NCI-H460 (cell line): ENCODE measurements at regions not wholly inside any gene's neighbourhood (a gene's known extent, or its start where the extent isn't known, plus 50 kb on each side); places are given as distances from the start of the nearest gene placed in this dataset.
"Not testable (repeated sequence)": the region's sequence is repeated elsewhere in the genome, so short reads cannot be mapped to it uniquely, and the experiment has no call there.

Source experiments
- DNase-seq: peaks from one replicate; pipeline ENCODE4 v3.0.0-alpha.2; 2016; ENCODE audit warnings: low read depth; ENCODE audit errors: extremely low read depth

GRCh38 chr13:65623148-65623547, 1607.0 kb downstream of the PCDH9 start:
- no peak for DNase-seq

GRCh38 chr13:65615506-65615905, 1614.6 kb downstream of the PCDH9 start:
- DNase-seq, result no peak

- no peak for DNase-seq
Measured at GRCh38 chr13:65613004-65613403, 1617.1 kb downstream of the PCDH9 start.

- no peak for DNase-seq
Measured at GRCh38 chr13:65609350-65609749, 1620.8 kb downstream of the PCDH9 start.

GRCh38 chr13:65606622-65607021, 1623.5 kb downstream of the PCDH9 start:
- no peak for DNase-seq

GRCh38 chr13:65605396-65605795, 1624.7 kb downstream of the PCDH9 start:
- no peak for DNase-seq

GRCh38 chr13:65603160-65603559, 1627.0 kb downstream of the PCDH9 start:
- DNase-seq, result no peak

- no peak for DNase-seq
Measured at GRCh38 chr13:65601855-65602254, 1628.3 kb downstream of the PCDH9 start.

GRCh38 chr13:65600702-65601101, 1629.4 kb downstream of the PCDH9 start:
- DNase-seq, result peak; percentile 11

GRCh38 chr13:65597839-65598818, 1632.0 kb downstream of the PCDH9 start:
- DNase-seq, result peak; percentile 24

- no peak for DNase-seq
Measured at GRCh38 chr13:65595916-65596315, 1634.2 kb downstream of the PCDH9 start.

GRCh38 chr13:65594298-65594781, 1635.8 kb downstream of the PCDH9 start:
- DNase-seq, result no peak

GRCh38 chr13:65593298-65593874, 1636.8 kb downstream of the PCDH9 start:
- no peak for DNase-seq

- no peak for DNase-seq
Measured at GRCh38 chr13:65592731-65593130, 1637.4 kb downstream of the PCDH9 start.

- no peak for DNase-seq
Measured at GRCh38 chr13:65585346-65585745, 1644.8 kb downstream of the PCDH9 start.

- no peak for DNase-seq
Measured at GRCh38 chr13:65584126-65584525, 1646.0 kb downstream of the PCDH9 start.

GRCh38 chr13:65582160-65582559, 1648.0 kb downstream of the PCDH9 start:
- no peak for DNase-seq

GRCh38 chr13:65564561-65564960, 1665.6 kb downstream of the PCDH9 start:
- not testable (repeated sequence) for DNase-seq

- no peak for DNase-seq
Measured at GRCh38 chr13:65562305-65562704, 1667.8 kb downstream of the PCDH9 start.

GRCh38 chr13:65560936-65561335, 1669.2 kb downstream of the PCDH9 start:
- DNase-seq, result no peak

- no peak for DNase-seq
Measured at GRCh38 chr13:65555962-65556361, 1674.2 kb downstream of the PCDH9 start.
